SK-N-MC (cell line): ENCODE measurements at regions not wholly inside any gene's neighbourhood (a gene's known extent, or its start where the extent isn't known, plus 50 kb on each side); places are given as distances from the start of the nearest gene placed in this dataset.

Experiments
- DNase-seq: peaks from one replicate; pipeline ENCODE4 v3.0.0-alpha.2; 2011; ENCODE audit warnings: low read depth, low spot score
- H3K27ac ChIP-seq: fragments of 200-600 bp; sonication (generic); 2 replicates; pipeline ENCODE4 v1.5.1; 2016; ENCODE audit warnings: mixed run types
- H3K36me3 ChIP-seq: fragments of 200-600 bp; sonication (generic); 2 replicates; pipeline ENCODE4 v1.6.1; 2017; ENCODE audit warnings: antibody characterized with exemption, low read length, mixed read lengths; ENCODE audit not compliant: insufficient read depth
- H3K4me3 ChIP-seq: fragments of 200-600 bp; sonication (generic); 2 replicates; pipeline ENCODE4 v1.5.1; 2016
- H3K9ac ChIP-seq: fragments of 200-600 bp; sonication (generic); 2 replicates; pipeline ENCODE4 v1.8.0; 2017; ENCODE audit warnings: mixed run types, mixed read lengths; ENCODE audit not compliant: insufficient read length
- H3K9me3 ChIP-seq: fragments of 200-600 bp; sonication (generic); 2 replicates; pipeline ENCODE4 v1.6.1; 2017; ENCODE audit warnings: low read depth, mild to moderate bottlenecking, antibody characterized with exemption, low read length, moderate library complexity, mixed read lengths
- EZH2 ChIP-seq: fragments of 200-600 bp; sonication (generic); IDR thresholded peaks from one replicate; pipeline ENCODE4 v1.6.1; 2017; ENCODE audit warnings: antibody characterized with exemption
- FOXP2 ChIP-seq: optimal IDR thresholded peaks from 2 replicates; pipeline ENCODE3; 2011; ENCODE audit warnings: mild to moderate bottlenecking, moderate library complexity; ENCODE audit not compliant: insufficient read depth; ENCODE audit errors: extremely low read length, control extremely low read depth
- POLR2AphosphoS5 ChIP-seq: IDR thresholded peaks from 2 replicates; pipeline ENCODE4 v1.6.1; 2012; ENCODE audit warnings: mild to moderate bottlenecking, low read depth, low read length, borderline replicate concordance

GRCh38 chr12:77610446-77610845, 220.2 kb upstream of the NAV3 start:
- no peak overlapping the region for H3K4me3 ChIP-seq
- DNase-seq: no peak
- H3K9me3 ChIP-seq: no peaks in the 10 kb centered on the region
- TF ChIP-seq EZH2 (no peak), FOXP2 (no peak), POLR2AphosphoS5 (no peak)
- no peaks in the 10 kb centered on the region for H3K36me3 ChIP-seq
- no peak overlapping the region for H3K9ac ChIP-seq
- H3K27ac ChIP-seq: no peak overlapping the region

DNA sequence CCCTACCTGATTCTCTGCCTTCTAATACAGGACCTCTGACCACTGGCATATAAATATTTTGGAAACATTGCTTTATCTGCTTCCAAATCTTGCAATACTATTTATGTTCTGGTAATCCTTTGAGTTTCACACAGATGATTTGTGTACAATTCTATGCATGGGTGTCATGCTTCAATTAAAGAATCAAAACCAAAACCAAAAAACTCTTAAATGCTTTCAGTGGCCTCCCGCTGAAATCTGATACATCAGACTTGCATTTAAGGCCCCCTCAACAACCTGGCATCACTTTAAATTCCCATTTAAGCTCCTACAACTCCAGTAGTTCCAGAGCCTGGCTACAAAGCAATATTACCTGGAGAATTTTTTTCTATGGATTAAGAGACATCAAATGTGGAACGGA, 221.7 kb upstream of the NAV3 start:
- Histone ChIP-seq H3K9ac (no peak overlapping the region), H3K9me3 (no peaks in the 10 kb centered on the region), H3K27ac (no peak overlapping the region), H3K4me3 (no peak overlapping the region), H3K36me3 (no peaks in the 10 kb centered on the region)
- TF ChIP-seq EZH2 (no peak), POLR2AphosphoS5 (no peak), FOXP2 (no peak)
- no peak for DNase-seq

DNA sequence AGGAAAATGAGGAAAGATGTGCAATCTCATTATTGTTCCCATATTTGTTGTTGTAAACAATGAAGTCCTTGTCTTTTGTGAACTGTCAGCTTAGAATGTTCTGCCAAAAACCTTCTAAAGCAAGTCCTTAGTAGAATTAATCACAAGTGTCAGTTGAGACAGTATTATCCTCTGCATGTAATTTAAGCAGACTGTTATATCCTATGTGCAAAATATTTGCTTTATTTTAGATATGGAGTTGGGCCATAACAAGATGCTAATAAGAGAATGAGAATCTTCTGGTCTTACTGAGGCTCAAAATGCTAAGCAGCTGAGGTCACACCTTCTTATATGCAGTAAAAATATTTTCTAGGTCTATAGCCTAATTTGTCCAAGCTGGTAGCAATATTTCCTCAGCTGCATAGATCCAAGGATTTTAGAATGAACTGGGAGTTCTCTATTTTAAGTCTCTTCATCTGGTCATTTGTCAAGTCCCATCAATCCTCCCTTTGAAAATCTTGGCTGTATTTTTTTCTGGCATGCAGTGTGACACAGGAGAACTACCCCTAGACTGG, 222.3 kb upstream of the NAV3 start:
- no peak for TF ChIP-seq POLR2AphosphoS5
- TF ChIP-seq EZH2: no peak

DNA sequence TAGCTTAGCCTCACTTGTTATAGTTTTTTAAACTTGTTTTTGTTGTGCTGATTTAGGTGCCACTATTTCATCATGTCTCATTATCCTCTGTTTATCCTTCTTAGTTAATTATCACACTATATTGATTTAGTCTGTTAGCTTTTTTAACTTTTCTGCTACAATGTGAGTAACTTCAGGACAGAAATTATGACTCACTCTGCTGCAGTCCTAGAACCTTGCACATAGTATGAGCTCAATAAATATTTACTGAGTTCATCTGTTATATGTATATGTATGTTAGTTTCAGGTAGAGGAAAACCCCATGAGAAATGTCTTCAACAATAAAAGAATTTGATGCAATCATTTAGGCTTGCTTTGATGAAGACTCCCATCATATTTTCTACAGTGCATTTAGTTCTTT, 224.3 kb upstream of the NAV3 start:
- no peak overlapping the region for H3K4me3 ChIP-seq
- no peaks in the 10 kb centered on the region for H3K9me3 ChIP-seq
- DNase-seq: no peak
- no peak for TF ChIP-seq FOXP2
- H3K9ac ChIP-seq: no peak overlapping the region
- no peak overlapping the region for H3K27ac ChIP-seq
- H3K36me3 ChIP-seq: no peaks in the 10 kb centered on the region

More for the DNA sequence above, 222.3 kb upstream of the NAV3 start:
- no peak overlapping the region for H3K4me3 ChIP-seq
- no peak overlapping the region for H3K27ac ChIP-seq
- H3K9ac ChIP-seq: no peak overlapping the region
- DNase-seq: no peak
- H3K36me3 ChIP-seq: no peaks in the 10 kb centered on the region
- H3K9me3 ChIP-seq: no peaks in the 10 kb centered on the region

DNA sequence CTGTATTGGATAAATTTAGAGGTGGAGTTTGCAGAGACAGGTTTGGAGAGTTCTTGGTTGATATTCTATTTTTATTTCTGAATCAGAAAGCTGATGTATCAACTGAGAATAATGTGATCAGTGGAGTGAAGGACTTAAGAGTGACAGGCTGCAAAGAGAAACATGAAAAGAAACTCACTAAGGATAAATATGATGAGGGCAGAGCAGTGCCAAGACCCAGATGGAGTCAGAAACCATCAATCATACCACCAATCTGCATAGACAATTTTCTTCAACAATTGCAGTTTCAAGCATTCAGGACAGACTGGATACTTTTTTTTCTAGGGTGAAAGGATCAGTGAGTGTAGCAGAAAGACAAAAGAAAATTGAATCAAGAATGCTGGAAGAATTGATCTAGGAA, 226.7 kb upstream of the NAV3 start:
- Histone ChIP-seq H3K36me3 (no peaks in the 10 kb centered on the region), H3K9me3 (no peaks in the 10 kb centered on the region), H3K9ac (no peak overlapping the region), H3K27ac (no peak overlapping the region), H3K4me3 (no peak overlapping the region)
- TF ChIP-seq POLR2AphosphoS5 (no peak), FOXP2 (no peak), EZH2 (no peak)
- no peak for DNase-seq

- Histone ChIP-seq H3K36me3 (no peaks in the 10 kb centered on the region), H3K27ac (no peak overlapping the region), H3K9ac (no peak overlapping the region), H3K4me3 (no peak overlapping the region), H3K9me3 (no peaks in the 10 kb centered on the region)
- DNase-seq: no peak
- TF ChIP-seq EZH2 (no peak), POLR2AphosphoS5 (no peak), FOXP2 (no peak)
Observed at GRCh38 chr12:77601069-77601468, 229.6 kb upstream of the NAV3 start.

GRCh38 chr12:77600468-77600843, 230.2 kb upstream of the NAV3 start:
- Histone ChIP-seq H3K9me3 (no peaks in the 10 kb centered on the region), H3K36me3 (no peaks in the 10 kb centered on the region), H3K4me3 (no peak overlapping the region), H3K27ac (no peak overlapping the region), H3K9ac (no peak overlapping the region)
- TF ChIP-seq POLR2AphosphoS5: no peak
- no peak for TF ChIP-seq EZH2
- DNase-seq: no peak

- DNase-seq: no peak
- no peak overlapping the region for H3K9ac ChIP-seq
- H3K27ac ChIP-seq: no peak overlapping the region
- no peaks in the 10 kb centered on the region for H3K9me3 ChIP-seq
- H3K4me3 ChIP-seq: no peak overlapping the region
- no peaks in the 10 kb centered on the region for H3K36me3 ChIP-seq
- no peak for TF ChIP-seq EZH2
- TF ChIP-seq POLR2AphosphoS5: no peak
Observed at GRCh38 chr12:77599782-77600467, 230.8 kb upstream of the NAV3 start.

DNA sequence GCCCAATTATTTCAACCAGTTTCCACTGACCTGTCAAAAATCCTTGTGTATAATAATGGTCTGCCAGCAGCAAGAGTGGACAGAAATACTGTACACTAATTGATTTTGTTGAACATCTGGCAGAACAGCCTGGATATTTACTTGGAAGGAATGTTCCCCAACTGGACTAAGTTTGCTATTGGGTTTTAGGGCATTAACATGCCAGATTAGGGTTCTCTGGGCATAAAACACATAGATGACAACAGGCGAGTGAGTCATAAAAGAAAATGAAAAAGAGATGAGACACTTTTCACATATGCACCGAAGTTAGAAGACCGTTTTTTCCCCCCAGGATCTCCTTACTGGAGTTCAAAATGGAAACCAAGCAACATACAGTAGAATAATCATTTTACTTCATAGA, 236.3 kb upstream of the NAV3 start:
- Histone ChIP-seq H3K4me3 (no peak overlapping the region), H3K27ac (no peak overlapping the region), H3K36me3 (no peaks in the 10 kb centered on the region), H3K9ac (no peak overlapping the region), H3K9me3 (no peaks in the 10 kb centered on the region)
- DNase-seq: no peak
- TF ChIP-seq EZH2 (no peak), FOXP2 (no peak), POLR2AphosphoS5 (no peak)

- Histone ChIP-seq H3K9ac (no peak overlapping the region), H3K4me3 (no peak overlapping the region), H3K9me3 (no peaks in the 10 kb centered on the region), H3K27ac (no peak overlapping the region), H3K36me3 (no peaks in the 10 kb centered on the region)
- no peak for TF ChIP-seq EZH2
- TF ChIP-seq POLR2AphosphoS5: no peak
- TF ChIP-seq FOXP2: no peak
- no peak for DNase-seq
Observed at GRCh38 chr12:77592836-77593235, 237.9 kb upstream of the NAV3 start.
